Neural progenitor cell (in vitro differentiated cells): ENCODE measurements at regions not wholly inside any gene's neighbourhood (a gene's known extent, or its start where the extent isn't known, plus 50 kb on each side); places are given as distances from the start of the nearest gene placed in this dataset.

ENCODE experiments used
- DNase-seq: peaks from one replicate; pipeline ENCODE4 v3.0.0-alpha.2; 2016; ENCODE audit warnings: low spot score
- H2AFZ ChIP-seq: fragments of 200-600 bp; sonication (generic); replicated peaks from 2 replicates; pipeline ENCODE4 v1.6.1; 2016; ENCODE audit warnings: antibody characterized with exemption
- H3F3A ChIP-seq: fragments of 200-600 bp; sonication (generic); 2 replicates; pipeline ENCODE4 v1.6.1; 2016; ENCODE audit warnings: antibody characterized with exemption, low read depth
- H3K27ac ChIP-seq: fragments of 200-600 bp; sonication (generic); 2 replicates; pipeline ENCODE4 v1.5.1; 2016; ENCODE audit warnings: mild to moderate bottlenecking
- H3K27me3 ChIP-seq: fragments of 200-600 bp; sonication (generic); 2 replicates; pipeline ENCODE4 v1.6.1; 2016; ENCODE audit warnings: mild to moderate bottlenecking, moderate library complexity
- H3K36me3 ChIP-seq: fragments of 200-600 bp; sonication (generic); 2 replicates; pipeline ENCODE4 v1.5.1; 2016
- H3K4me1 ChIP-seq: fragments of 200-600 bp; sonication (generic); 2 replicates; pipeline ENCODE4 v1.6.1; 2016; ENCODE audit warnings: mixed run types
- H3K4me2 ChIP-seq: fragments of 200-600 bp; sonication (generic); 2 replicates; pipeline ENCODE4 v1.6.1; 2016
- H3K4me3 ChIP-seq: fragments of 200-600 bp; sonication (generic); 2 replicates; pipeline ENCODE4 v1.5.1; 2016
- H3K79me2 ChIP-seq: fragments of 200-600 bp; sonication (generic); 2 replicates; pipeline ENCODE4 v1.6.1; 2016; ENCODE audit warnings: low read depth
- H3K9ac ChIP-seq: fragments of 200-600 bp; sonication (generic); 2 replicates; pipeline ENCODE4 v1.6.1; 2016
- H3K9me3 ChIP-seq: fragments of 200-600 bp; sonication (generic); 2 replicates; pipeline ENCODE4 v1.5.1; 2016; ENCODE audit warnings: low read depth
- H4K20me1 ChIP-seq: fragments of 200-600 bp; sonication (generic); 2 replicates; pipeline ENCODE4 v1.6.1; 2016; ENCODE audit warnings: low read depth
- H3K27ac Mint-ChIP-seq: 3 replicates; pipeline ENCODE4 v1.8.0; 2021; ENCODE audit warnings: mixed read lengths
- H3K27me3 Mint-ChIP-seq: 2 replicates; pipeline ENCODE4 v1.8.0; 2022; ENCODE audit warnings: low read depth, mild to moderate bottlenecking, inconsistent platforms, moderate library complexity, mixed read lengths; ENCODE audit not compliant: insufficient read depth
- H3K36me3 Mint-ChIP-seq: 3 replicates; pipeline ENCODE4 v1.8.0; 2021; ENCODE audit warnings: mixed read lengths
- H3K4me1 Mint-ChIP-seq: 3 replicates; pipeline ENCODE4 v1.8.0; 2021; ENCODE audit warnings: mixed read lengths
- H3K4me3 Mint-ChIP-seq: 3 replicates; pipeline ENCODE4 v1.8.0; 2021; ENCODE audit warnings: mild to moderate bottlenecking, moderate library complexity, mixed read lengths
- H3K9me3 Mint-ChIP-seq: 3 replicates; pipeline ENCODE4 v1.8.0; 2020; ENCODE audit warnings: mixed read lengths
- EZH2 ChIP-seq: fragments of 200-600 bp; sonication (generic); IDR thresholded peaks from 2 replicates; pipeline ENCODE4 v1.6.1; 2017; ENCODE audit warnings: antibody characterized with exemption, mild to moderate bottlenecking, moderate library complexity
- EZH2phosphoT487 ChIP-seq: fragments of 200-600 bp; sonication (generic); IDR thresholded peaks from 2 replicates; pipeline ENCODE4 v1.6.1; 2017; ENCODE audit warnings: antibody characterized with exemption
- TF ChIP-seq, protein P1 (sequence below): fragments of 200-600 bp; sonication (generic); IDR thresholded peaks from 2 replicates; pipeline ENCODE4 v1.5.1; 2017; ENCODE audit warnings: antibody characterized with exemption, mild to moderate bottlenecking

DNA sequence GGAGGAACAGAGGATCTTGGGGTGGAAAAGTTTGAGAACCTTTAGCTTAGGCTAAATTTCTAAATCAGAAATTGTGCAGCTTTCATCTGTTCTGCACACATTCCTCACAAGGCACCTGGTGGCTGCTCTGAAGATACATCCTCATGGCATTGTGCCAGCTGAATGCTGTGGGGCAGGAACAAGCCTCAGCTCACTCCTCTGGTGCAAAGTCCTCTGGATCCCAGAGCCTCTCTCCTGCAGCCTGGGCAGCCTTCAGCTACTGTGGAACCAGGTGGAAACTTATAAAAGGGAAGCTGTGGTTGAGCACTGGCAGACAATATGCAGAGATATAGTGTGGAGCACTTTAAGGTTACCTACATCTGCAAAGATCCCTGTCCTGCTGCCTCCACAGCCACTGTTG lies 72.3 kb downstream of the KCTD12 start:
- H3K36me3 Mint-ChIP-seq = no peaks in the 10 kb centered on the region
- H3K36me3 ChIP-seq = no peaks in the 10 kb centered on the region
- DNase-seq = no peak
- H3K27me3 Mint-ChIP-seq = peaks cover 8% of the 10 kb centered on the region
- no peak overlapping the region for H3K27ac ChIP-seq
- H3K27me3 ChIP-seq = no peaks in the 10 kb centered on the region
- TF ChIP-seq EZH2phosphoT487 (no peak), EZH2 (no peak)
- TF ChIP-seq, protein P1, sequence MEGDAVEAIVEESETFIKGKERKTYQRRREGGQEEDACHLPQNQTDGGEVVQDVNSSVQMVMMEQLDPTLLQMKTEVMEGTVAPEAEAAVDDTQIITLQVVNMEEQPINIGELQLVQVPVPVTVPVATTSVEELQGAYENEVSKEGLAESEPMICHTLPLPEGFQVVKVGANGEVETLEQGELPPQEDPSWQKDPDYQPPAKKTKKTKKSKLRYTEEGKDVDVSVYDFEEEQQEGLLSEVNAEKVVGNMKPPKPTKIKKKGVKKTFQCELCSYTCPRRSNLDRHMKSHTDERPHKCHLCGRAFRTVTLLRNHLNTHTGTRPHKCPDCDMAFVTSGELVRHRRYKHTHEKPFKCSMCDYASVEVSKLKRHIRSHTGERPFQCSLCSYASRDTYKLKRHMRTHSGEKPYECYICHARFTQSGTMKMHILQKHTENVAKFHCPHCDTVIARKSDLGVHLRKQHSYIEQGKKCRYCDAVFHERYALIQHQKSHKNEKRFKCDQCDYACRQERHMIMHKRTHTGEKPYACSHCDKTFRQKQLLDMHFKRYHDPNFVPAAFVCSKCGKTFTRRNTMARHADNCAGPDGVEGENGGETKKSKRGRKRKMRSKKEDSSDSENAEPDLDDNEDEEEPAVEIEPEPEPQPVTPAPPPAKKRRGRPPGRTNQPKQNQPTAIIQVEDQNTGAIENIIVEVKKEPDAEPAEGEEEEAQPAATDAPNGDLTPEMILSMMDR = no peak
- H3K27ac Mint-ChIP-seq = no peak overlapping the region
- H3K4me2 ChIP-seq = no peak overlapping the region
- peaks cover 2% of the 10 kb centered on the region for H3K9me3 Mint-ChIP-seq
- H3F3A ChIP-seq = no peaks in the 10 kb centered on the region
- no peak overlapping the region for H3K4me3 ChIP-seq
- no peaks in the 10 kb centered on the region for H3K79me2 ChIP-seq
- no peaks in the 10 kb centered on the region for H3K9me3 ChIP-seq
- no peaks in the 10 kb centered on the region for H3K4me1 Mint-ChIP-seq
- no peak overlapping the region for H2AFZ ChIP-seq
- no peak overlapping the region for H3K4me3 Mint-ChIP-seq
- no peak overlapping the region for H3K9ac ChIP-seq
- H3K4me1 ChIP-seq = no peaks in the 10 kb centered on the region
- no peaks in the 10 kb centered on the region for H4K20me1 ChIP-seq

DNA sequence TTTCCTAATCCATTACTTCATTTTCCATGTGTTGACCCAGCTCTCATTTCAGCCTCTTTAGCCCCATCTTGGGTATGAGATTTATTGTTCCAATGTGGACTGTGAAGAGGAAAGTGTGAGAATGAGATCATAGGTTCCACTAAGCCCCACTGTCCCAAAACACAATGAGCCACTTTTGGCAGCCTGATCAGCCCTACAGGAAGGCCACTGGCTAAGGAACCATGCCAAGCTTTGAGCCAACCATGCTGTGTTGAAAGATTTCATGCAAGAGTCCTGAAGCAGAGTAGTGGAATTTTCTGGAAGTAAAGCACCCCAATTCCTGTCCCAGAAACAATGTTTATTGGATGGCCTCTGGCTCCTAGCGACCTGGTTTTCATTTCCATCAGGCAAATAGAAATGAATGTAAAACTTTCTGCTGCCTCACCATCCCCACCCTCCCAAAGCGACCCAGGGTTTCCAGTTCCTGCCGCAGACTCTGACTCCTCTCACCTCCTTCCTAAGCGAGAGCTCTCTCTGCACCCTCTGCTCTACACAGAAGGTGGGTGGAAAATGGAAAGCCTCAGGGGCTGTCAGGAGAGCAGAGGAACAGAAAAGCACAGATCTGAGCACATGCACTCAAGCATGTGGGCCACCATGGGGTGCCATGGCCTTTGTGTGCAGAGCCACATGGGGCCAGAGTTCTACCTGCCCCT lies 73.1 kb downstream of the KCTD12 start:
- peaks cover 5% of the 10 kb centered on the region for H3K9me3 Mint-ChIP-seq
- TF ChIP-seq EZH2 = no peak
- TF ChIP-seq, protein P1 = no peak
- no peak for TF ChIP-seq EZH2phosphoT487
- no peaks in the 10 kb centered on the region for H3K4me1 ChIP-seq
- no peaks in the 10 kb centered on the region for H3K4me1 Mint-ChIP-seq
- no peaks in the 10 kb centered on the region for H3K36me3 ChIP-seq
- H3K79me2 ChIP-seq = no peaks in the 10 kb centered on the region
- no peak overlapping the region for H3K27ac Mint-ChIP-seq
- no peak overlapping the region for H3K4me2 ChIP-seq
- H3K27ac ChIP-seq = no peak overlapping the region
- H3K27me3 ChIP-seq = no peaks in the 10 kb centered on the region
- no peak overlapping the region for H2AFZ ChIP-seq
- H3K4me3 Mint-ChIP-seq = no peak overlapping the region
- no peaks in the 10 kb centered on the region for H3K36me3 Mint-ChIP-seq
- H4K20me1 ChIP-seq = no peaks in the 10 kb centered on the region
- no peaks in the 10 kb centered on the region for H3F3A ChIP-seq
- no peak overlapping the region for H3K4me3 ChIP-seq
- no peak for DNase-seq
- H3K9me3 ChIP-seq = no peaks in the 10 kb centered on the region
- H3K27me3 Mint-ChIP-seq = peaks cover 8% of the 10 kb centered on the region
- no peak overlapping the region for H3K9ac ChIP-seq

DNA sequence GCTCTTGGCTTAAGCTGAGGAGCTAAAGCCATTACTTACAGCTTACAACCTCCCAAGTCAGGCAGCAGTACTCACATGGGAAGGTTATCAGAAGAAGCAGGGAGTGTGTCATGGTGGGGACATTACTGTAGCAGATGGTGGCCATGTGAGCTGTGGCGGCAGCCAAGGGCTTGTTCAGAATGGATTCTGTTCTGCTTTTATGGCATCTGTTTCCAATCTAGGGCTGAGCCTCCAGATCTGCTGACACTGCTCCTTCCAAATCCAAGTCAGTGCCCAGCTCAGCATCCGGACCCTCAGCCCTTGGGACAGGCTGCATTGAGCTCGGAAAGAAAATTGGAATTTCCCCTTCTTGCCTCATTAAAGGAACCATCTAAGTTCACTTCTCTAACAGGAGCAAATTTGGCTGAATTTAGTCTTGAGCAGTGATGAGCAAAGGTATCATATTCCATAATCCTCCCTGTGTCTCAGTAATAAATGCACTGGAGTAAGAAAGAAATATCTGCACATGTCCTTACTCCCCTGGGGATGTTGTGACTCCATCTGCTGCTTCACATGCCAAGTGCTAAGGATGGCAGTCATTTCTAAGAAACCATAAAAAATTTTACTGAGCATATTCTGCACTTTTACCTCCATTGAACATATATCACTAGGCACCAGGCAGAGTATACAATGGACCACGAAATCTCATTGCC lies 73.9 kb downstream of the KCTD12 start:
- H3K9me3 Mint-ChIP-seq = peaks cover 8% of the 10 kb centered on the region
- H3K27ac ChIP-seq = no peak overlapping the region
- no peaks in the 10 kb centered on the region for H3K79me2 ChIP-seq
- H3K4me1 ChIP-seq = no peaks in the 10 kb centered on the region
- no peak overlapping the region for H2AFZ ChIP-seq
- H3K4me2 ChIP-seq = no peak overlapping the region
- H3K27me3 Mint-ChIP-seq = peaks cover 8% of the 10 kb centered on the region
- DNase-seq = no peak
- H3K27ac Mint-ChIP-seq = no peak overlapping the region
- H3K9ac ChIP-seq = no peak overlapping the region
- H3K4me3 Mint-ChIP-seq = no peak overlapping the region
- no peak overlapping the region for H3K4me3 ChIP-seq
- no peaks in the 10 kb centered on the region for H3K9me3 ChIP-seq
- H3K36me3 Mint-ChIP-seq = no peaks in the 10 kb centered on the region
- H3F3A ChIP-seq = no peaks in the 10 kb centered on the region
- no peaks in the 10 kb centered on the region for H3K27me3 ChIP-seq
- no peaks in the 10 kb centered on the region for H3K36me3 ChIP-seq
- H4K20me1 ChIP-seq = no peaks in the 10 kb centered on the region
- H3K4me1 Mint-ChIP-seq = no peaks in the 10 kb centered on the region
- TF ChIP-seq EZH2 = no peak
- TF ChIP-seq, protein P1 = no peak
